K562 (cell line): ENCODE measurements at regions not wholly inside any gene's neighbourhood (a gene's known extent, or its start where the extent isn't known, plus 50 kb on each side); places are given as distances from the start of the nearest gene placed in this dataset.

ENCODE experiments used
- ATAC-seq: fragments of 200-7000 bp; cut with Tn5 transposase; 3 replicates; pipeline ENCODE4 v1.9.1; 2020; ENCODE audit warnings: moderate library complexity
- BruUV-seq: library from RNA; stranded (reverse); fragments of 400-500 nt; replicated peaks from 2 replicates; lab custom pipeline; 2021; lab: Mats Ljungman, UMichigan
- CTCF ChIA-PET: fragments of 300-600 bp; formaldehyde crosslinking; extraction: SDS; loops from one replicate; lab custom pipeline; 2021; ENCODE audit warnings: low intra/inter-chr PET ratio; lab: Yijun Ruan, JAX
- POLR2A ChIA-PET: fragments of 300-600, 350-650 bp; sonication (Branson Sonifier 250); formaldehyde crosslinking; extraction: SDS; loops from one replicate; lab custom pipeline; 2021; ENCODE audit warnings: antibody characterized with exemption, inconsistent platforms; lab: Yijun Ruan, JAX
- DNase-seq, 4 experiments: peaks; one replicate each; pipeline versions ENCODE4 v3.0.0 to v3.0.0-alpha.2; 2011 to 2018; ENCODE audit warnings: low spot score in 3 of 4, mixed read lengths in 3 of 4; ENCODE audit errors: extremely low read depth in 1 of 4
- FAIRE-seq: peaks from 2 replicates; lab custom pipeline; 2011; peaks lifted over from hg19 to GRCh38; lab: Jason Lieb, UNC
- H2AFZ ChIP-seq: 2 replicates; pipeline ENCODE4 v1.6.0; 2011; ENCODE audit warnings: low read depth, low read length, control low read depth, inconsistent platforms
- H3K27ac ChIP-seq: fragments of 200-600 bp; 3 replicates; pipeline ENCODE4 v1.8.0; 2011; ENCODE audit warnings: low read depth, mild to moderate bottlenecking, control low read depth, inconsistent platforms, low read length, moderate library complexity, mixed read lengths; ENCODE audit errors: extremely low read depth
- H3K27me3 ChIP-seq, 2 experiments: fragments of 300-600 bp in 1 of 2; 2 replicates in 1 of 2; 3 replicates in 1 of 2; pipeline versions ENCODE4 v1.6.0 to v1.8.0; 2011; ENCODE audit warnings: inconsistent platforms in 2 of 2, low read length in 2 of 2, mild to moderate bottlenecking in 1 of 2, mixed read lengths in 1 of 2, moderate library complexity in 1 of 2; ENCODE audit not compliant: control insufficient read depth in 2 of 2, insufficient read depth in 2 of 2
- H3K36me3 ChIP-seq: fragments of 300-600 bp; 3 replicates; pipeline ENCODE4 v1.8.0; 2011; ENCODE audit warnings: mild to moderate bottlenecking, low read length, inconsistent platforms; ENCODE audit not compliant: control insufficient read depth, insufficient read depth
- H3K4me1 ChIP-seq, 2 experiments: fragments of 200-600 bp in 1 of 2; replicated peaks in 1 of 2; 2 replicates in 1 of 2; 3 replicates in 1 of 2; pipeline versions ENCODE4 v1.5.1 to v1.8.0; 2011; ENCODE audit warnings: inconsistent platforms in 2 of 2, low read length in 2 of 2, mild to moderate bottlenecking in 1 of 2, mixed read lengths in 1 of 2, moderate library complexity in 1 of 2; ENCODE audit not compliant: control insufficient read depth in 2 of 2, insufficient read depth in 2 of 2
- H3K4me2 ChIP-seq: 2 replicates; pipeline ENCODE4 v1.6.1; 2011; ENCODE audit warnings: low read length, control low read depth, inconsistent platforms, mixed read lengths; ENCODE audit not compliant: insufficient read depth
- H3K4me3 ChIP-seq: fragments of 200-600 bp; sonication (generic), shearing (Covaris generic); 2 replicates; pipeline ENCODE4 v1.5.1; 2016; ENCODE audit warnings: control low read depth, inconsistent platforms
- H3K79me2 ChIP-seq: fragments of 200-600 bp; 3 replicates; pipeline ENCODE4 v1.8.0; 2011; ENCODE audit warnings: low read length, inconsistent platforms; ENCODE audit not compliant: control insufficient read depth, insufficient read depth
- H3K9ac ChIP-seq, 2 experiments: 2 replicates each; pipeline versions ENCODE4 v1.6.0 to v1.6.1; 2011; ENCODE audit warnings: low read depth in 2 of 2, low read length in 2 of 2, control low read depth in 1 of 2, inconsistent platforms in 1 of 2, mild to moderate bottlenecking in 1 of 2, mixed read lengths in 1 of 2; ENCODE audit not compliant: insufficient read depth in 1 of 2
- H3K9me1 ChIP-seq: one replicate; pipeline ENCODE4 v1.6.0; 2011; ENCODE audit warnings: inconsistent platforms, mild to moderate bottlenecking, low read length, moderate library complexity; ENCODE audit not compliant: control insufficient read depth, insufficient read depth
- H3K9me3 ChIP-seq: replicated peaks from 2 replicates; pipeline ENCODE4 v1.5.1; 2011; ENCODE audit warnings: low read depth, low read length, inconsistent platforms; ENCODE audit not compliant: control insufficient read depth, insufficient read depth
- H4K20me1 ChIP-seq: replicated peaks from 2 replicates; pipeline ENCODE4 v1.6.1; 2011; ENCODE audit warnings: low read length, inconsistent platforms, mixed read lengths; ENCODE audit not compliant: control insufficient read depth, insufficient read depth
- EHMT2 ChIP-seq: fragments of 450-650 bp; IDR thresholded peaks from 2 replicates; pipeline ENCODE4 v1.6.1; 2018; ENCODE audit warnings: antibody characterized with exemption
- ELF1 ChIP-seq: fragments of 200-800 bp; sonication (Bioruptor generic); IDR thresholded peaks from 2 replicates; pipeline ENCODE4 v1.6.1; 2016; ENCODE audit warnings: missing genetic modification characterization, missing compliant biosample characterization
- GABPA ChIP-seq: fragments of 200-800 bp; sonication (Bioruptor generic); conservative IDR thresholded peaks from 2 replicates; pipeline ENCODE4 v1.6.1; 2016; ENCODE audit warnings: low read depth, missing genetic modification characterization, missing compliant biosample characterization
- GTF2B ChIP-seq: IDR thresholded peaks from 2 replicates; pipeline ENCODE4 v1.6.1; 2011; ENCODE audit not compliant: insufficient read length; ENCODE audit errors: extremely low read depth
- KLF1 ChIP-seq: fragments of 450-650 bp; IDR thresholded peaks from 2 replicates; pipeline ENCODE4 v1.6.1; 2016; ENCODE audit warnings: missing genetic modification characterization, missing compliant biosample characterization
- MECOM ChIP-seq: fragments of 250-450 bp; sonication (Bioruptor Pico); IDR thresholded peaks from 2 replicates; pipeline ENCODE4 v1.8.0; 2022; ENCODE audit warnings: inconsistent platforms
- PHB2 ChIP-seq: fragments of 450-650 bp; IDR thresholded peaks from 2 replicates; pipeline ENCODE4 v1.6.1; 2017; ENCODE audit warnings: low read depth
- RBM15 ChIP-seq: fragments of 200-400 bp; formaldehyde crosslinking; IDR thresholded peaks from 2 replicates; pipeline ENCODE4 v1.6.1; 2018; ENCODE audit warnings: mild to moderate bottlenecking, low read length, moderate library complexity; ENCODE audit not compliant: insufficient read depth
- SRSF1 ChIP-seq: fragments of 200-400 bp; formaldehyde crosslinking; IDR thresholded peaks from 2 replicates; pipeline ENCODE4 v1.6.1; 2017; ENCODE audit warnings: mild to moderate bottlenecking, low read depth, low read length, moderate library complexity
- YY1 ChIP-seq, 3 experiments: IDR thresholded peaks; 2 replicates each; pipeline ENCODE4 v1.6.1; 2011; ENCODE audit warnings: low read length in 2 of 3, mild to moderate bottlenecking in 2 of 3, moderate library complexity in 2 of 3, borderline replicate concordance in 1 of 3, control low read depth in 1 of 3, low read depth in 1 of 3; ENCODE audit not compliant: insufficient read depth in 3 of 3, insufficient replicate concordance in 2 of 3, control insufficient read depth in 1 of 3, insufficient read length in 1 of 3; ENCODE audit errors: extremely low read depth in 1 of 3
- ZNF609 ChIP-seq: sonication (generic); formaldehyde crosslinking; IDR thresholded peaks from 2 replicates; pipeline ENCODE4 v1.8.1; 2023; ENCODE audit warnings: missing genetic modification reagents, mild to moderate bottlenecking, borderline replicate concordance
- in situ Hi-C: fragments of 300-500 bp; cut with MboI; formaldehyde crosslinking; loops from 4 replicates; pipeline ENCODE4 v1.15.0; 2018; ENCODE audit warnings: inconsistent platforms, mixed read lengths
- intact Hi-C: fragments of 100-400 bp; cut with micrococcal nuclease; formaldehyde crosslinking; loops from 2 replicates; pipeline ENCODE4 v1.14.2; 2022

GRCh38 chr17:13917634-13918033 is 151.7 kb upstream of the COX10 start:
- FAIRE-seq = no peak
- in situ Hi-C loops = no loop called here
- H3K4me2 ChIP-seq = no peak overlapping the region

More at GRCh38 chr17:13917634-13918033, 151.7 kb upstream of the COX10 start:
- Histone ChIP-seq H4K20me1 (no peaks in the 10 kb centered on the region), H3K9me1 (no peaks in the 10 kb centered on the region), H3K79me2 (no peaks in the 10 kb centered on the region), H3K4me1 (no peaks in the 10 kb centered on the region), H3K27me3 (no peaks in the 10 kb centered on the region; a peak in 1 of 5 replicates), H3K27ac (no peak overlapping the region), H3K36me3 (no peaks in the 10 kb centered on the region), H2AFZ (no peak overlapping the region), H3K9me3 (no peaks in the 10 kb centered on the region), H3K4me3 (no peak overlapping the region), H3K9ac (no peak overlapping the region)
- CTCF ChIA-PET = no interaction called here
- TF ChIP-seq GTF2B = no peak
- no peak for TF ChIP-seq YY1 (IDR thresholded peaks at IDR 0.05; ENCODE audit: borderline replicate concordance in 1 of 3, control insufficient read depth in 1 of 3, extremely low read depth in 1 of 3, insufficient read depth in 3 of 3, insufficient read length in 1 of 3, insufficient replicate concordance in 2 of 3, low read depth in 1 of 3, low read length in 2 of 3)
- TF ChIP-seq KLF1 (tag) = no peak
- no peak for TF ChIP-seq RBM15
- TF ChIP-seq EHMT2 = no peak
- TF ChIP-seq ELF1 (tag) = no peak
- no peak for TF ChIP-seq ZNF609 (CRISPR knock-in tag)
- no peak for TF ChIP-seq MECOM (CRISPR knock-in tag)
- no peak for TF ChIP-seq PHB2
- TF ChIP-seq SRSF1 = no peak
- no peak for TF ChIP-seq GABPA (tag)
- ATAC-seq = no peak
- no peak for DNase-seq
- intact Hi-C loops = no loop called here
- BruUV-seq = no TSS peak
- POLR2A ChIA-PET = interaction anchor here (0.6 kb wide), 1 partner anchor 41 kb away, joined by 3 read pairs; no protein-coding TSS in a partner anchor
